HEK293 (cell line): ENCODE measurements at regions not wholly inside any gene's neighbourhood (a gene's known extent, or its start where the extent isn't known, plus 50 kb on each side); places are given as distances from the start of the nearest gene placed in this dataset.

Experiments
- CTCF ChIA-PET: fragments of 350-600 bp; formaldehyde crosslinking; extraction: SDS; loops from one replicate; lab custom pipeline; 2021; ENCODE audit warnings: antibody characterized with exemption; lab: Yijun Ruan, JAX
- POLR2A ChIA-PET: fragments of 300-600 bp; formaldehyde crosslinking; extraction: SDS; loops from one replicate; lab custom pipeline; 2020; ENCODE audit warnings: antibody characterized with exemption, inconsistent platforms; lab: Yijun Ruan, JAX
- H3K27ac ChIP-seq: fragments of 200-500 bp; sonication (Bioruptor generic); 2 replicates; pipeline ENCODE4 v1.5.1; 2014; ENCODE audit warnings: low read depth, low read length, control low read depth, inconsistent platforms; ENCODE audit errors: extremely low read depth
- H3K36me3 ChIP-seq, 2 experiments: fragments of 200-500 bp in 1 of 2; sonication (Bioruptor generic) in 1 of 2; 1 replicate in 1 of 2; 2 replicates in 1 of 2; pipeline ENCODE4 v1.5.1; 2014 to 2017; ENCODE audit warnings: inconsistent platforms in 2 of 2, low read length in 2 of 2; ENCODE audit not compliant: control insufficient read depth in 2 of 2, insufficient read depth in 1 of 2
- H3K4me1 ChIP-seq: fragments of 200-500 bp; sonication (Bioruptor generic); 2 replicates; pipeline ENCODE4 v1.5.1; 2014; ENCODE audit warnings: mild to moderate bottlenecking, low read length, inconsistent platforms; ENCODE audit not compliant: control insufficient read depth, insufficient read depth
- H3K4me3 ChIP-seq: 2 replicates; pipeline ENCODE4 v1.5.1; 2011; ENCODE audit warnings: low read depth, mild to moderate bottlenecking, control low read depth, low read length, moderate library complexity
- H3K9me3 ChIP-seq: fragments of 200-500 bp; sonication (Bioruptor generic); 2 replicates; pipeline ENCODE4 v1.5.1; 2014; ENCODE audit warnings: low read depth, low read length, inconsistent platforms; ENCODE audit not compliant: control insufficient read depth, insufficient read depth
- RBAK ChIP-seq: fragments of 450-650 bp; formaldehyde crosslinking; IDR thresholded peaks from 2 replicates; pipeline ENCODE4 v1.5.1; 2016; ENCODE audit warnings: missing biosample characterization, missing genetic modification characterization
- SALL2 ChIP-seq: fragments of 450-650 bp; formaldehyde crosslinking; IDR thresholded peaks from 2 replicates; pipeline ENCODE4 v1.5.0; 2017; ENCODE audit warnings: missing biosample characterization, mild to moderate bottlenecking, missing genetic modification characterization, borderline replicate concordance
- SCRT2 ChIP-seq: fragments of 450-650 bp; formaldehyde crosslinking; IDR thresholded peaks from 2 replicates; pipeline ENCODE4 v1.5.1; 2016; ENCODE audit warnings: missing biosample characterization, missing genetic modification characterization
- TCF7L2 ChIP-seq: IDR thresholded peaks from 2 replicates; pipeline ENCODE4 v1.6.1; 2011; ENCODE audit warnings: low read depth, mild to moderate bottlenecking, inconsistent platforms, low read length, moderate library complexity, borderline replicate concordance
- YY1 ChIP-seq: fragments of 450-650 bp; formaldehyde crosslinking; IDR thresholded peaks from 2 replicates; pipeline ENCODE4 v1.5.1; 2018; ENCODE audit warnings: missing biosample characterization, missing genetic modification characterization
- ZBTB1 ChIP-seq: fragments of 450-650 bp; formaldehyde crosslinking; IDR thresholded peaks from 2 replicates; pipeline ENCODE4 v1.5.1; 2016; ENCODE audit warnings: missing biosample characterization, missing genetic modification characterization
- ZBTB20 ChIP-seq: fragments of 450-650 bp; formaldehyde crosslinking; IDR thresholded peaks from 2 replicates; pipeline ENCODE4 v1.5.1; 2016; ENCODE audit warnings: missing biosample characterization, missing genetic modification characterization
- ZFP69B ChIP-seq: fragments of 450-650 bp; formaldehyde crosslinking; IDR thresholded peaks from 2 replicates; pipeline ENCODE4 v1.5.1; 2016; ENCODE audit warnings: missing biosample characterization, missing genetic modification characterization
- ZNF133 ChIP-seq: fragments of 450-650 bp; formaldehyde crosslinking; IDR thresholded peaks from 2 replicates; pipeline ENCODE4 v1.5.1; 2016; ENCODE audit warnings: missing biosample characterization, missing genetic modification characterization
- ZNF211 ChIP-seq: fragments of 450-650 bp; formaldehyde crosslinking; IDR thresholded peaks from 2 replicates; pipeline ENCODE4 v1.5.1; 2016; ENCODE audit warnings: low read depth, missing biosample characterization, missing genetic modification characterization
- ZNF23 ChIP-seq: fragments of 450-650 bp; formaldehyde crosslinking; IDR thresholded peaks from 2 replicates; pipeline ENCODE4 v1.5.1; 2016; ENCODE audit warnings: missing biosample characterization, missing genetic modification characterization, borderline replicate concordance
- ZNF239 ChIP-seq: fragments of 450-650 bp; formaldehyde crosslinking; IDR thresholded peaks from 2 replicates; pipeline ENCODE4 v1.5.1; 2016; ENCODE audit warnings: missing biosample characterization, missing genetic modification characterization
- ZNF473 ChIP-seq: fragments of 450-650 bp; formaldehyde crosslinking; IDR thresholded peaks from 2 replicates; pipeline ENCODE4 v1.5.1; 2017; ENCODE audit warnings: missing biosample characterization, missing genetic modification characterization
- ZNF48 ChIP-seq: fragments of 450-650 bp; formaldehyde crosslinking; IDR thresholded peaks from 2 replicates; pipeline ENCODE4 v1.5.1; 2016; ENCODE audit warnings: missing biosample characterization, missing genetic modification characterization
- ZNF629 ChIP-seq: fragments of 450-650 bp; formaldehyde crosslinking; IDR thresholded peaks from 2 replicates; pipeline ENCODE4 v1.5.1; 2017; ENCODE audit warnings: missing biosample characterization, missing genetic modification characterization
- ZNF658 ChIP-seq: fragments of 450-650 bp; formaldehyde crosslinking; IDR thresholded peaks from 2 replicates; pipeline ENCODE4; 2016; ENCODE audit warnings: missing biosample characterization, missing genetic modification characterization
- TF ChIP-seq, protein P1 (sequence below): fragments of 450-650 bp; formaldehyde crosslinking; IDR thresholded peaks from 2 replicates; pipeline ENCODE4 v1.5.1; 2016; ENCODE audit warnings: missing biosample characterization, missing genetic modification characterization
- TF ChIP-seq, protein P2 (sequence below): fragments of 450-650 bp; formaldehyde crosslinking; IDR thresholded peaks from 2 replicates; pipeline ENCODE4 v1.5.1; 2016; ENCODE audit warnings: missing biosample characterization, missing genetic modification characterization, borderline replicate concordance
- TF ChIP-seq, protein P3 (sequence below): fragments of 450-650 bp; formaldehyde crosslinking; IDR thresholded peaks from 2 replicates; pipeline ENCODE4 v1.5.1; 2016; ENCODE audit warnings: missing biosample characterization, missing genetic modification characterization
- TF ChIP-seq, protein P4 (sequence below): fragments of 450-650 bp; formaldehyde crosslinking; IDR thresholded peaks from 2 replicates; pipeline ENCODE4 v1.5.1; 2016; ENCODE audit warnings: missing biosample characterization, missing genetic modification characterization, borderline replicate concordance

DNA sequence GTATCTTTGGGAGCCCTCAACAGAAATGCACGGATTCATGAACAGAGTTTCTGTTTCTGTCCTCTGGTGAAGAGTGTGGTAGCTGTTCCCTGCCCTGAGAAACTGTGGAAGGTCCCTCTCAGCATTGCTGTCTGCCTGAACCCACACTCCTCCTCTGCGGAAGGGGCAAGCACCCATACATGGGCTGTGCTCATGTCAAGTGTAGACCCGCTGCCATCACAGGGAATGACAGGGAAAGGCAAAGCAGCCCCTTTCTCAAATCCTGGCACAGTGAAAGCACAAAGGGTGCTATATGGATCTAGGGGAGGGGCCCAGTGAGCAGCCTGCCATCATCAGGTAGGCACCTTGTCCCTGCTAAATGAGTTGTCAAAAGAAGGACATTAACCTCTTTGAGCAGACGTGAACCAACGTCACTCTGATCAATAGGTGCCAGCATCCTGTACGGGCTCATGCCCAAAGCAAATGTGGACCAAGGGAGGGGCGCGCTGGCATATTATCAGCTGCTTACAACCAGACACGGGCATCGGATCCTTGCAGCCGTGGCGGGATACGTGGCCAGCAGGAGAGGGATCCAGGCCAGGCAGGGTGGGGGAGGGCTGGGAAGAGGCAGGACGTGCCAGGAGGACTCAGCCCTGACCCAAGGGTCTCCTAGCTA, 231.2 kb upstream of the PMEPA1 start (continued):
- TF ChIP-seq, protein P1, sequence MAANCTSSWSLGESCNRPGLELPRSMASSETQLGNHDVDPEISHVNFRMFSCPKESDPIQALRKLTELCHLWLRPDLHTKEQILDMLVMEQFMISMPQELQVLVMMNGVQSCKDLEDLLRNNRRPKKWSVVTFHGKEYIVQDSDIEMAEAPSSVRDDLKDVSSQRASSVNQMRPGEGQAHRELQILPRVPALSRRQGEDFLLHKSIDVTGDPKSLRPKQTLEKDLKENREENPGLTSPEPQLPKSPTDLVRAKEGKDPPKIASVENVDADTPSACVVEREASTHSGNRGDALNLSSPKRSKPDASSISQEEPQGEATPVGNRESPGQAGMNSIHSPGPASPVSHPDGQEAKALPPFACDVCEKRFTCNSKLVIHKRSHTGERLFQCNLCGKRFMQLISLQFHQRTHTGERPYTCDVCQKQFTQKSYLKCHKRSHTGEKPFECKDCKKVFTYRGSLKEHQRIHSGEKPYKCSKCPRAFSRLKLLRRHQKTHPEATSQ (tag by site-specific recombination), result no peak
- TF ChIP-seq ZNF211 (tag by site-specific recombination), result no peak
- no peak for TF ChIP-seq ZNF658 (tag by site-specific recombination)
- TF ChIP-seq RBAK (tag by site-specific recombination), result no peak
- TF ChIP-seq ZBTB20 (tag by site-specific recombination), result no peak
- no peak for TF ChIP-seq ZNF473 (tag by site-specific recombination)

DNA sequence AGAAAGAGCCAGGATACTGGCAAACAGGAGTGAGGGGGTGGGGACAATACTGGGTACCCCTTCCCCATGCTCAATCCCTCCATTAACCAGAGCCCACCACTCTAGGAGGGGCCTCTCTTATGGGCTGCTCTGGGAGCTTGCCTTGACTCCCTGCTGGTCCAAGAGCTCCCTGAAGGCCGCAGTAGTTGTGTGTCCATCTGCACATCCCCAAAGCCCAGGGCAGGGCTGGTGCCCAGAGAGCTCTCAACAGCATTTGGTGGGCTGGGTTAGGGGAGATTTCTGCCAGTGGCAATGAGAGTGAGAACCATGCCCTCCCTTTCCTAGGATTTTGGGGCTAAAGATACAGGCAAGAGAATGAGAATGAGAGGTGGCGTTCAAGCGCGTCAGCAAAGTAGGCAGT, 230.6 kb upstream of the PMEPA1 start:
- TF ChIP-seq ZNF658 (tag by site-specific recombination), result no peak
- TF ChIP-seq ZNF48 (tag by site-specific recombination), result no peak
- no peak for TF ChIP-seq ZFP69B (tag by site-specific recombination)
- TF ChIP-seq ZNF23, result no peak
- TF ChIP-seq SCRT2 (tag by site-specific recombination), result no peak
- TF ChIP-seq YY1 (tag by site-specific recombination), result no peak
- no peak for TF ChIP-seq SALL2
- no peak for TF ChIP-seq ZNF629 (tag by site-specific recombination)
- TF ChIP-seq ZBTB1 (tag by site-specific recombination), result no peak
- no peak overlapping the region for H3K4me3 ChIP-seq
- POLR2A ChIA-PET, result no interaction called here
- CTCF ChIA-PET, result interaction anchor here (0.6 to 0.7 kb wide), 2 partner anchors 151 to 239 kb away, joined by 3 read pairs; no protein-coding TSS in a partner anchor
- H3K4me1 ChIP-seq, result 0 out of 2 replicates have a peak, but pooled peaks cover 2% of the 10 kb centered on the region
- no peaks in the 10 kb centered on the region for H3K36me3 ChIP-seq
- H3K27ac ChIP-seq, result no peak overlapping the region
- H3K9me3 ChIP-seq, result no peaks in the 10 kb centered on the region

DNA sequence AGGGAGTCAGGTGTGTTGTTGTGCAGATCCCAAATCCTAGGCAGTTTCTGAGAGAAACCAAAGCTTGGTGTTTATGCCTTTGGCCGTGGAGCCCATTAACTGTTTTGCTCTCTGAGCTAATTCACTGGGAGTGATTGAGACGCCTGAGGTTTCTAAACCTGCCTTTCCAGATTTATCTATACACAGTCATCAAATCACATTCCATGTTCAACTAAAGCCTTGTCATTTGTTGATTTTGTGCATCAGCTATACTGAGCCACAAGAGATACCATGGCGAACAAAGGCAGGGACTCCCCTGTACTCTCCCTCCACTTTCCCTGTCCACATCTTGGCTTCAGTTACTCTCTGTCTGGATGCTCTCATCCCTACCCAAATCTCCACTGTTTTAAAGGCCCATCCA, 229.7 kb upstream of the PMEPA1 start:
- H3K36me3 ChIP-seq, result no peaks in the 10 kb centered on the region
- ChIA-PET CTCF (interaction anchor here (0.6 kb wide), 1 partner anchor 9 kb away, joined by 3 read pairs; no protein-coding TSS in a partner anchor), POLR2A (no interaction called here)
- 0 out of 2 replicates have a peak, but pooled peaks cover 2% of the 10 kb centered on the region for H3K4me1 ChIP-seq
- no peaks in the 10 kb centered on the region for H3K9me3 ChIP-seq
- no peak overlapping the region for H3K27ac ChIP-seq
- TF ChIP-seq, protein P2, sequence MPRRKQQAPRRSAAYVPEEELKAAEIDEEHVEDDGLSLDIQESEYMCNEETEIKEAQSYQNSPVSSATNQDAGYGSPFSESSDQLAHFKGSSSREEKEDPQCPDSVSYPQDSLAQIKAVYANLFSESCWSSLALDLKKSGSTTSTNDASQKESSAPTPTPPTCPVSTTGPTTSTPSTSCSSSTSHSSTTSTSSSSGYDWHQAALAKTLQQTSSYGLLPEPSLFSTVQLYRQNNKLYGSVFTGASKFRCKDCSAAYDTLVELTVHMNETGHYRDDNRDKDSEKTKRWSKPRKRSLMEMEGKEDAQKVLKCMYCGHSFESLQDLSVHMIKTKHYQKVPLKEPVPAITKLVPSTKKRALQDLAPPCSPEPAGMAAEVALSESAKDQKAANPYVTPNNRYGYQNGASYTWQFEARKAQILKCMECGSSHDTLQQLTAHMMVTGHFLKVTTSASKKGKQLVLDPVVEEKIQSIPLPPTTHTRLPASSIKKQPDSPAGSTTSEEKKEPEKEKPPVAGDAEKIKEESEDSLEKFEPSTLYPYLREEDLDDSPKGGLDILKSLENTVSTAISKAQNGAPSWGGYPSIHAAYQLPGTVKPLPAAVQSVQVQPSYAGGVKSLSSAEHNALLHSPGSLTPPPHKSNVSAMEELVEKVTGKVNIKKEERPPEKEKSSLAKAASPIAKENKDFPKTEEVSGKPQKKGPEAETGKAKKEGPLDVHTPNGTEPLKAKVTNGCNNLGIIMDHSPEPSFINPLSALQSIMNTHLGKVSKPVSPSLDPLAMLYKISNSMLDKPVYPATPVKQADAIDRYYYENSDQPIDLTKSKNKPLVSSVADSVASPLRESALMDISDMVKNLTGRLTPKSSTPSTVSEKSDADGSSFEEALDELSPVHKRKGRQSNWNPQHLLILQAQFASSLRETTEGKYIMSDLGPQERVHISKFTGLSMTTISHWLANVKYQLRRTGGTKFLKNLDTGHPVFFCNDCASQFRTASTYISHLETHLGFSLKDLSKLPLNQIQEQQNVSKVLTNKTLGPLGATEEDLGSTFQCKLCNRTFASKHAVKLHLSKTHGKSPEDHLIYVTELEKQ, result no peak
- no peak for TF ChIP-seq TCF7L2
- no peak for TF ChIP-seq ZNF239
- TF ChIP-seq, protein P3, sequence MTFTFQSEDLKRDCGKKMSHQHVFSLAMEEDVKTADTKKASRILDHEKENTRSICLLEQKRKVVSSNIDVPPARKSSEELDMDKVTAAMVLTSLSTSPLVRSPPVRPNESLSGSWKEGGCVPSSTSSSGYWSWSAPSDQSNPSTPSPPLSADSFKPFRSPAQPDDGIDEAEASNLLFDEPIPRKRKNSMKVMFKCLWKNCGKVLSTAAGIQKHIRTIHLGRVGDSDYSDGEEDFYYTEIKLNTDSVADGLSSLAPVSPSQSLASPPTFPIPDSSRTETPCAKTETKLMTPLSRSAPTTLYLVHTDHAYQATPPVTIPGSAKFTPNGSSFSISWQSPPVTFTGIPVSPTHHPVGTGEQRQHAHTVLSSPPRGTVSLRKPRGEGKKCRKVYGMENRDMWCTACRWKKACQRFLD (tag by site-specific recombination), result no peak
- TF ChIP-seq, protein P4, sequence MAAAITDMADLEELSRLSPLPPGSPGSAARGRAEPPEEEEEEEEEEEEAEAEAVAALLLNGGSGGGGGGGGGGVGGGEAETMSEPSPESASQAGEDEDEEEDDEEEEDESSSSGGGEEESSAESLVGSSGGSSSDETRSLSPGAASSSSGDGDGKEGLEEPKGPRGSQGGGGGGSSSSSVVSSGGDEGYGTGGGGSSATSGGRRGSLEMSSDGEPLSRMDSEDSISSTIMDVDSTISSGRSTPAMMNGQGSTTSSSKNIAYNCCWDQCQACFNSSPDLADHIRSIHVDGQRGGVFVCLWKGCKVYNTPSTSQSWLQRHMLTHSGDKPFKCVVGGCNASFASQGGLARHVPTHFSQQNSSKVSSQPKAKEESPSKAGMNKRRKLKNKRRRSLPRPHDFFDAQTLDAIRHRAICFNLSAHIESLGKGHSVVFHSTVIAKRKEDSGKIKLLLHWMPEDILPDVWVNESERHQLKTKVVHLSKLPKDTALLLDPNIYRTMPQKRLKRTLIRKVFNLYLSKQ (tag by site-specific recombination), result no peak
- TF ChIP-seq ZNF133, result no peak
- H3K4me3 ChIP-seq, result no peak overlapping the region
